Neuronal stem cell (in vitro differentiated cells): ENCODE measurements at regions not wholly inside any gene's neighbourhood (a gene's known extent, or its start where the extent isn't known, plus 50 kb on each side); places are given as distances from the start of the nearest gene placed in this dataset.

Source experiments
- DNase-seq: peaks from one replicate; pipeline ENCODE4 v3.0.0-alpha.2; 2013; ENCODE audit warnings: low spot score
- H2AFZ ChIP-seq: one replicate; pipeline ENCODE4 v1.6.1; 2013; ENCODE audit warnings: mild to moderate bottlenecking, low read length, inconsistent platforms
- H2AK5ac ChIP-seq: 2 replicates; pipeline ENCODE4 v1.6.1; 2013; ENCODE audit warnings: low read depth, mild to moderate bottlenecking, inconsistent platforms, low read length, moderate library complexity, mixed read lengths
- H2BK120ac ChIP-seq: 2 replicates; pipeline ENCODE4 v1.6.1; 2013; ENCODE audit warnings: low read depth, mild to moderate bottlenecking, inconsistent platforms, low read length, moderate library complexity, mixed read lengths
- H2BK12ac ChIP-seq: one replicate; pipeline ENCODE4 v1.6.1; 2013; ENCODE audit warnings: low read length, inconsistent platforms
- H2BK15ac ChIP-seq: 2 replicates; pipeline ENCODE4 v1.6.1; 2013; ENCODE audit warnings: mild to moderate bottlenecking, low read length, inconsistent platforms, mixed read lengths
- H2BK5ac ChIP-seq: one replicate; pipeline ENCODE4 v1.6.1; 2013; ENCODE audit warnings: inconsistent platforms, mild to moderate bottlenecking, low read length, moderate library complexity
- H3K14ac ChIP-seq: one replicate; pipeline ENCODE4 v1.6.1; 2013; ENCODE audit warnings: low read length, inconsistent platforms
- H3K18ac ChIP-seq: 2 replicates; pipeline ENCODE4 v1.6.1; 2013; ENCODE audit warnings: low read length, inconsistent platforms
- H3K23ac ChIP-seq: 2 replicates; pipeline ENCODE4 v1.6.1; 2013; ENCODE audit warnings: low read depth, mild to moderate bottlenecking, mixed read lengths, low read length, inconsistent platforms; ENCODE audit not compliant: poor library complexity
- H3K27ac ChIP-seq: replicated peaks from 3 replicates; pipeline ENCODE4 v1.5.1; 2013; ENCODE audit warnings: low read length, inconsistent platforms
- H3K27me3 ChIP-seq, 3 experiments: 2 replicates each; pipeline ENCODE4 v1.6.1; 2013; ENCODE audit warnings: low read length in 3 of 3, mild to moderate bottlenecking in 2 of 3, inconsistent platforms in 1 of 3, low read depth in 1 of 3, mixed read lengths in 1 of 3, moderate library complexity in 1 of 3; ENCODE audit not compliant: control insufficient read depth in 3 of 3, insufficient read depth in 3 of 3
- H3K36me3 ChIP-seq, 2 donors: replicated peaks in 1 of 2; 2 replicates each; pipeline ENCODE4 v1.6.1; 2013; ENCODE audit warnings: low read length in 2 of 2; ENCODE audit not compliant: control insufficient read depth in 2 of 2, insufficient read depth in 2 of 2
- H3K4ac ChIP-seq: 2 replicates; pipeline ENCODE4 v1.6.1; 2013; ENCODE audit warnings: inconsistent platforms, mild to moderate bottlenecking, low read length, moderate library complexity
- H3K4me1 ChIP-seq, 2 donors: 1 replicate in 1 of 2; 2 replicates in 1 of 2; pipeline ENCODE4 v1.6.1; 2013; ENCODE audit warnings: low read length in 2 of 2, low read depth in 1 of 2; ENCODE audit not compliant: control insufficient read depth in 2 of 2, insufficient read depth in 1 of 2
- H3K4me2 ChIP-seq: one replicate; pipeline ENCODE4 v1.6.1; 2013; ENCODE audit warnings: mild to moderate bottlenecking, low read length, inconsistent platforms; ENCODE audit not compliant: insufficient read depth, poor library complexity, severe bottlenecking
- H3K4me3 ChIP-seq, 2 donors: 2 replicates each; pipeline ENCODE4 v1.5.1; 2013; ENCODE audit warnings: low read length in 2 of 2, mild to moderate bottlenecking in 2 of 2, inconsistent platforms in 1 of 2, moderate library complexity in 1 of 2
- H3K79me1 ChIP-seq: one replicate; pipeline ENCODE4 v1.6.1; 2013; ENCODE audit warnings: low read depth, mild to moderate bottlenecking, inconsistent platforms, low read length, moderate library complexity
- H3K9ac ChIP-seq: one replicate; pipeline ENCODE4 v1.6.1; 2013; ENCODE audit warnings: mild to moderate bottlenecking, low read depth, low read length, inconsistent platforms; ENCODE audit not compliant: poor library complexity
- H3K9me3 ChIP-seq, 2 donors: replicated peaks in 1 of 2; 2 replicates each; pipeline versions ENCODE3 to v1.6.1; 2013; ENCODE audit warnings: low read length in 2 of 2, mild to moderate bottlenecking in 2 of 2, inconsistent platforms in 1 of 2, low read depth in 1 of 2, mixed read lengths in 1 of 2, moderate library complexity in 1 of 2; ENCODE audit not compliant: control insufficient read depth in 2 of 2, insufficient read depth in 1 of 2
- H4K8ac ChIP-seq: one replicate; pipeline ENCODE4 v1.6.1; 2013; ENCODE audit warnings: low read depth, mild to moderate bottlenecking, inconsistent platforms, low read length, moderate library complexity
- H4K91ac ChIP-seq: one replicate; pipeline ENCODE4 v1.6.1; 2013; ENCODE audit warnings: low read length, low read depth, mild to moderate bottlenecking, inconsistent platforms; ENCODE audit not compliant: poor library complexity
- WGBS, 2 donors: extraction: QIAGEN DNeasy Blood & Tissue Kit; methylation state at CpG; one replicate each; pipeline ENCODE4 v1.1.7; 2013; ENCODE audit warnings: missing lambda C conversion rate in 2 of 2, mixed read lengths in 1 of 2; ENCODE audit not compliant: insufficient read length in 2 of 2, insufficient replicate concordance in 1 of 2; ENCODE audit errors: extremely low coverage in 2 of 2; 5-methylcytosine and 5-hydroxymethylcytosine counted together

- Histone ChIP-seq H4K8ac (no peak overlapping the region), H3K79me1 (no peaks in the 10 kb centered on the region), H2BK120ac (no peak overlapping the region), H3K4me3 (no peak overlapping the region), H3K18ac (no peak overlapping the region), H3K4ac (no peak overlapping the region), H3K27ac (no peak overlapping the region), H3K4me1 (peaks cover 0 to 4% of the 10 kb centered on the region in 2 donors), H3K36me3 (no peaks in the 10 kb centered on the region), H3K9ac (no peak overlapping the region), H3K9me3 (peaks cover 0 to 7% of the 10 kb centered on the region in 2 donors), H2BK15ac (no peak overlapping the region), H2BK12ac (no peak overlapping the region), H3K27me3 (no peaks in the 10 kb centered on the region), H2BK5ac (no peak overlapping the region), H3K14ac (no peak overlapping the region), H2AFZ (peak overlapping the region; percentile 48), H3K23ac (no peak overlapping the region), H3K4me2 (no peak overlapping the region), H4K91ac (no peak overlapping the region), H2AK5ac (no peak overlapping the region)
- WGBS, 2 donors = no CpG with 5 or more reads among the region's 5 CpGs
- DNase-seq = no peak
These were observed 199.4 kb downstream of the IRS1 start for GRCh38 chr2:226600184-226600583.

- no peak overlapping the region for H4K8ac ChIP-seq
- H3K36me3 ChIP-seq = no peaks in the 10 kb centered on the region
- H2AFZ ChIP-seq = no peak overlapping the region
- H3K9ac ChIP-seq = no peak overlapping the region
- DNase-seq = no peak
- no peaks in the 10 kb centered on the region for H3K79me1 ChIP-seq
- no peak overlapping the region for H3K4ac ChIP-seq
- no peak overlapping the region for H4K91ac ChIP-seq
- no peaks in the 10 kb centered on the region for H3K27me3 ChIP-seq
- no peak overlapping the region for H3K18ac ChIP-seq
- H3K27ac ChIP-seq = no peak overlapping the region
- no peak overlapping the region for H3K4me3 ChIP-seq
- no peak overlapping the region for H3K23ac ChIP-seq
- H2BK15ac ChIP-seq = no peak overlapping the region
- H3K4me2 ChIP-seq = no peak overlapping the region
- no peak overlapping the region for H2BK12ac ChIP-seq
- no peak overlapping the region for H2BK5ac ChIP-seq
- no peak overlapping the region for H3K14ac ChIP-seq
- no peak overlapping the region for H2BK120ac ChIP-seq
- H3K4me1 ChIP-seq = no peaks in the 10 kb centered on the region
- H3K9me3 ChIP-seq = peaks cover 2 to 8% of the 10 kb centered on the region in 2 donors
- H2AK5ac ChIP-seq = no peak overlapping the region
These were observed 210.6 kb downstream of the IRS1 start for GRCh38 chr2:226589043-226589442.

- Histone ChIP-seq H3K36me3 (no peaks in the 10 kb centered on the region), H3K27ac (no peak overlapping the region), H2AK5ac (no peak overlapping the region), H3K4me2 (no peak overlapping the region), H3K4me1 (peaks cover 0 to 5% of the 10 kb centered on the region in 2 donors), H3K4me3 (no peak overlapping the region), H3K27me3 (no peaks in the 10 kb centered on the region), H2AFZ (no peak overlapping the region), H4K8ac (no peak overlapping the region), H3K18ac (no peak overlapping the region), H2BK120ac (no peak overlapping the region), H3K14ac (no peak overlapping the region), H3K4ac (no peak overlapping the region), H2BK12ac (no peak overlapping the region), H3K79me1 (no peaks in the 10 kb centered on the region), H3K9me3 (peaks cover 0 to 13% of the 10 kb centered on the region in 2 donors), H3K9ac (no peak overlapping the region), H3K23ac (no peak overlapping the region), H2BK5ac (no peak overlapping the region), H4K91ac (no peak overlapping the region), H2BK15ac (no peak overlapping the region)
- no peak for DNase-seq
- WGBS, 2 donors = no CpG with 5 or more reads among the region's 1 CpG
These were observed 214.5 kb downstream of the IRS1 start for GRCh38 chr2:226585130-226585561.

GRCh38 chr2:226584518-226585055 lies 215.0 kb downstream of the IRS1 start:
- H2AK5ac ChIP-seq = no peak overlapping the region
- H4K91ac ChIP-seq = no peak overlapping the region
- H2AFZ ChIP-seq = no peak overlapping the region
- H3K9ac ChIP-seq = no peak overlapping the region
- H3K4ac ChIP-seq = no peak overlapping the region
- no peak overlapping the region for H3K18ac ChIP-seq
- H3K14ac ChIP-seq = no peak overlapping the region
- no peak overlapping the region for H3K27ac ChIP-seq
- H2BK15ac ChIP-seq = no peak overlapping the region
- no peaks in the 10 kb centered on the region for H3K36me3 ChIP-seq
- no CpG with 5 or more reads among the region's 3 CpGs for WGBS, 2 donors
- H3K9me3 ChIP-seq = peaks cover 0 to 13% of the 10 kb centered on the region in 2 donors
- peaks cover 0 to 5% of the 10 kb centered on the region in 2 donors for H3K4me1 ChIP-seq
- H2BK12ac ChIP-seq = no peak overlapping the region
- no peak overlapping the region for H2BK120ac ChIP-seq
- no peak overlapping the region for H3K4me2 ChIP-seq
- no peak overlapping the region for H2BK5ac ChIP-seq
- no peaks in the 10 kb centered on the region for H3K27me3 ChIP-seq
- H3K23ac ChIP-seq = no peak overlapping the region
- H3K79me1 ChIP-seq = no peaks in the 10 kb centered on the region
- H3K4me3 ChIP-seq = no peak overlapping the region
- no peak for DNase-seq
- no peak overlapping the region for H4K8ac ChIP-seq
